ENCODE measurements at regions not wholly inside any gene's neighbourhood (a gene's known extent, or its start where the extent isn't known, plus 50 kb on each side); places are given as distances from the start of the nearest gene placed in this dataset.

GRCh38 chr2:147405651-147406050 is 439.2 kb upstream of the ACVR2A start:
- H3K27me3 ChIP-seq (ENCODE audit: insufficient read depth in 3 of 3, low read length in 2 of 3) = no peaks in the 10 kb centered on the region
- H3K9me3 ChIP-seq = no peaks in the 10 kb centered on the region
- TF ChIP-seq CTCF (IDR thresholded peaks at IDR 0.05) = no peak
- H3K27ac ChIP-seq = no peak overlapping the region
- WGBS, 3 donors = 3 to 11% (median 3%) methylated on average over 1 of the region's 1 CpG
- intact Hi-C loops (cut with DNase I) = no loop called here
- H3K4me3 ChIP-seq = no peak overlapping the region
- DNase-seq = no peak
- ATAC-seq = no peak
- no peaks in the 10 kb centered on the region for H3K4me1 ChIP-seq
- H3K36me3 ChIP-seq (ENCODE audit: insufficient read depth in 1 of 2, low read depth in 1 of 2) = no peaks in the 10 kb centered on the region

GRCh38 chr2:147398996-147399395 is 445.8 kb upstream of the ACVR2A start:
- Histone ChIP-seq H3K27ac (no peak overlapping the region), H3K4me1 (peaks cover 13% of the 10 kb centered on the region), H3K9me3 (no peaks in the 10 kb centered on the region), H3K27me3 (ENCODE audit: insufficient read depth in 3 of 3, low read length in 2 of 3) (no peaks in the 10 kb centered on the region), H3K36me3 (ENCODE audit: insufficient read depth in 1 of 2, low read depth in 1 of 2) (no peaks in the 10 kb centered on the region), H3K4me3 (no peak overlapping the region)
- WGBS, 3 donors = 18 to 34% (median 20%) methylated on average over 2 of the region's 2 CpGs
- peak in 3 of 4 donors; percentile 74 to 88 (median 84) for ATAC-seq
- TF ChIP-seq CTCF (IDR thresholded peaks at IDR 0.05) = no peak
- no peak for DNase-seq
- intact Hi-C loops (cut with DNase I) = no loop called here

- no peak overlapping the region for H3K4me3 ChIP-seq
- no peak for ATAC-seq
- H3K27me3 ChIP-seq (ENCODE audit: insufficient read depth in 3 of 3, low read length in 2 of 3) = no peaks in the 10 kb centered on the region
- H3K4me1 ChIP-seq = peaks cover 13% of the 10 kb centered on the region
- no peaks in the 10 kb centered on the region for H3K36me3 ChIP-seq (ENCODE audit: insufficient read depth in 1 of 2, low read depth in 1 of 2)
- WGBS, 3 donors = 65 to 70% (median 69%) methylated on average over 2 of the region's 2 CpGs
- H3K27ac ChIP-seq = no peak overlapping the region
- TF ChIP-seq CTCF (IDR thresholded peaks at IDR 0.05) = no peak
- no peak for DNase-seq
- no peaks in the 10 kb centered on the region for H3K9me3 ChIP-seq
- intact Hi-C loops (cut with DNase I) = no loop called here
Observed at GRCh38 chr2:147398301-147398700, 446.5 kb upstream of the ACVR2A start.

- Histone ChIP-seq H3K27me3 (ENCODE audit: insufficient read depth in 3 of 3, low read length in 2 of 3) (no peaks in the 10 kb centered on the region), H3K4me3 (no peak overlapping the region), H3K4me1 (peaks cover 13% of the 10 kb centered on the region), H3K9me3 (no peaks in the 10 kb centered on the region), H3K27ac (no peak overlapping the region), H3K36me3 (ENCODE audit: insufficient read depth in 1 of 2, low read depth in 1 of 2) (no peaks in the 10 kb centered on the region)
- ATAC-seq (no peak), DNase-seq (no peak)
- 95 to 98% (median 96%) methylated on average over 3 of the region's 3 CpGs for WGBS, 3 donors
- intact Hi-C loops (cut with DNase I) = no loop called here
- no peak for TF ChIP-seq CTCF (IDR thresholded peaks at IDR 0.05)
Observed at GRCh38 chr2:147396890-147397289, 447.9 kb upstream of the ACVR2A start.

GRCh38 chr2:147394179-147394790 is 450.5 kb upstream of the ACVR2A start:
- H3K27me3 ChIP-seq (ENCODE audit: insufficient read depth in 3 of 3, low read length in 2 of 3) = no peaks in the 10 kb centered on the region
- H3K27ac ChIP-seq = no peak overlapping the region
- no peak overlapping the region for H3K4me3 ChIP-seq
- ATAC-seq (no peak), DNase-seq (no peak)
- H3K9me3 ChIP-seq = no peaks in the 10 kb centered on the region
- H3K36me3 ChIP-seq (ENCODE audit: insufficient read depth in 1 of 2, low read depth in 1 of 2) = no peaks in the 10 kb centered on the region
- TF ChIP-seq CTCF (IDR thresholded peaks at IDR 0.05) = no peak
- peaks cover 10% of the 10 kb centered on the region for H3K4me1 ChIP-seq
- intact Hi-C loops (cut with DNase I) = no loop called here

Measured in psoas muscle (tissue), 7 donors.